Nephron (organoid): ENCODE measurements at regions not wholly inside any gene's neighbourhood (a gene's known extent, or its start where the extent isn't known, plus 50 kb on each side); places are given as distances from the start of the nearest gene placed in this dataset.
A peak's percentile ranks its signal among the peaks of the same experiment; 100 is the strongest.

Source experiments
- H3K27ac Mint-ChIP-seq, 3 experiments: 2 replicates each; pipeline ENCODE4 v1.8.0; 2020; ENCODE audit warnings: mixed read lengths in 3 of 3, mild to moderate bottlenecking in 2 of 3, moderate library complexity in 1 of 3
- H3K27me3 Mint-ChIP-seq: 2 replicates; pipeline ENCODE4 v1.8.0; 2021; ENCODE audit warnings: low read depth, mild to moderate bottlenecking, moderate library complexity, mixed read lengths
- H3K36me3 Mint-ChIP-seq: 2 replicates; pipeline ENCODE4 v1.8.0; 2020; ENCODE audit warnings: low read depth, mixed read lengths
- H3K4me1 Mint-ChIP-seq: 2 replicates; pipeline ENCODE4 v1.8.0; 2020; ENCODE audit warnings: mixed read lengths
- H3K4me3 Mint-ChIP-seq, 3 experiments: 2 replicates each; pipeline ENCODE4 v1.8.0; 2020; ENCODE audit warnings: mild to moderate bottlenecking in 3 of 3, mixed read lengths in 3 of 3, moderate library complexity in 2 of 3
- H3K9me3 Mint-ChIP-seq: 2 replicates; pipeline ENCODE4 v1.8.0; 2020; ENCODE audit warnings: mixed read lengths
- CTCF ChIP-seq, 3 experiments: fragments of 200-600 bp; sonication (generic); IDR thresholded peaks; one replicate each; pipeline ENCODE4 v1.5.0; 2021; ENCODE audit warnings: antibody characterized with exemption in 3 of 3; ENCODE audit not compliant: unreplicated experiment in 3 of 3

GRCh38 chr10:94197241-94197640, 165.5 kb downstream of the NOC3L start:
- no peak overlapping the region for H3K4me3 Mint-ChIP-seq
- peaks cover 2% of the 10 kb centered on the region for H3K27me3 Mint-ChIP-seq
- peaks cover 5% of the 10 kb centered on the region for H3K9me3 Mint-ChIP-seq
- peaks cover 33% of the 10 kb centered on the region for H3K4me1 Mint-ChIP-seq
- H3K36me3 Mint-ChIP-seq = no peaks in the 10 kb centered on the region
- H3K27ac Mint-ChIP-seq = no peak overlapping the region
- no peak for TF ChIP-seq CTCF (IDR thresholded peaks at IDR 0.05; ENCODE audit: unreplicated experiment in 3 of 3)

GRCh38 chr10:94198324-94198723, 164.4 kb downstream of the NOC3L start:
- no peaks in the 10 kb centered on the region for H3K36me3 Mint-ChIP-seq
- TF ChIP-seq CTCF (IDR thresholded peaks at IDR 0.05; ENCODE audit: unreplicated experiment in 3 of 3) = no peak
- H3K4me3 Mint-ChIP-seq = no peak overlapping the region
- H3K27me3 Mint-ChIP-seq = peaks cover 4% of the 10 kb centered on the region
- peaks cover 35% of the 10 kb centered on the region for H3K4me1 Mint-ChIP-seq
- H3K9me3 Mint-ChIP-seq = peaks cover 5% of the 10 kb centered on the region
- H3K27ac Mint-ChIP-seq = no peak overlapping the region

- peaks cover 5% of the 10 kb centered on the region for H3K9me3 Mint-ChIP-seq
- TF ChIP-seq CTCF (IDR thresholded peaks at IDR 0.05; ENCODE audit: unreplicated experiment in 3 of 3) = no peak
- H3K4me3 Mint-ChIP-seq = no peak overlapping the region
- H3K27me3 Mint-ChIP-seq = peaks cover 4% of the 10 kb centered on the region
- no peak overlapping the region for H3K27ac Mint-ChIP-seq
- H3K4me1 Mint-ChIP-seq = peaks cover 35% of the 10 kb centered on the region
- no peaks in the 10 kb centered on the region for H3K36me3 Mint-ChIP-seq
Observed at GRCh38 chr10:94199565-94199964, 163.2 kb downstream of the NOC3L start.

- peaks cover 4% of the 10 kb centered on the region for H3K27me3 Mint-ChIP-seq
- no peak overlapping the region for H3K4me3 Mint-ChIP-seq
- peaks cover 5% of the 10 kb centered on the region for H3K9me3 Mint-ChIP-seq
- no peaks in the 10 kb centered on the region for H3K36me3 Mint-ChIP-seq
- no peak overlapping the region for H3K27ac Mint-ChIP-seq
- peaks cover 39% of the 10 kb centered on the region for H3K4me1 Mint-ChIP-seq
- no peak for TF ChIP-seq CTCF (IDR thresholded peaks at IDR 0.05; ENCODE audit: unreplicated experiment in 3 of 3)
Observed at GRCh38 chr10:94200146-94200837, 162.4 kb downstream of the NOC3L start.

GRCh38 chr10:94205396-94205831, 157.3 kb downstream of the NOC3L start:
- Mint-ChIP-seq H3K27ac (peak overlapping the region; percentile 39 to 53 (median 41)), H3K9me3 (peaks cover 3% of the 10 kb centered on the region), H3K4me3 (no peak overlapping the region), H3K36me3 (peaks cover 4% of the 10 kb centered on the region), H3K4me1 (peaks cover 64% of the 10 kb centered on the region), H3K27me3 (peaks cover 4% of the 10 kb centered on the region)
- TF ChIP-seq CTCF (IDR thresholded peaks at IDR 0.05; ENCODE audit: unreplicated experiment in 3 of 3) = no peak

GRCh38 chr10:94206176-94206575, 156.6 kb downstream of the NOC3L start:
- Mint-ChIP-seq H3K27ac (peak overlapping the region; percentile 39 to 53 (median 41)), H3K27me3 (peaks cover 4% of the 10 kb centered on the region), H3K4me1 (peaks cover 72% of the 10 kb centered on the region), H3K36me3 (peaks cover 4% of the 10 kb centered on the region), H3K4me3 (no peak overlapping the region), H3K9me3 (peaks cover 3% of the 10 kb centered on the region)
- no peak for TF ChIP-seq CTCF (IDR thresholded peaks at IDR 0.05; ENCODE audit: unreplicated experiment in 3 of 3)
